T-helper 2 cell (primary cell): ENCODE measurements at regions not wholly inside any gene's neighbourhood (a gene's known extent, or its start where the extent isn't known, plus 50 kb on each side); places are given as distances from the start of the nearest gene placed in this dataset.

ENCODE experiments used
- DNase-seq, 5 experiments: peaks; one replicate each; pipeline versions ENCODE4 v3.0.0 to v3.0.0-alpha.2; 2012 to 2022

DNA sequence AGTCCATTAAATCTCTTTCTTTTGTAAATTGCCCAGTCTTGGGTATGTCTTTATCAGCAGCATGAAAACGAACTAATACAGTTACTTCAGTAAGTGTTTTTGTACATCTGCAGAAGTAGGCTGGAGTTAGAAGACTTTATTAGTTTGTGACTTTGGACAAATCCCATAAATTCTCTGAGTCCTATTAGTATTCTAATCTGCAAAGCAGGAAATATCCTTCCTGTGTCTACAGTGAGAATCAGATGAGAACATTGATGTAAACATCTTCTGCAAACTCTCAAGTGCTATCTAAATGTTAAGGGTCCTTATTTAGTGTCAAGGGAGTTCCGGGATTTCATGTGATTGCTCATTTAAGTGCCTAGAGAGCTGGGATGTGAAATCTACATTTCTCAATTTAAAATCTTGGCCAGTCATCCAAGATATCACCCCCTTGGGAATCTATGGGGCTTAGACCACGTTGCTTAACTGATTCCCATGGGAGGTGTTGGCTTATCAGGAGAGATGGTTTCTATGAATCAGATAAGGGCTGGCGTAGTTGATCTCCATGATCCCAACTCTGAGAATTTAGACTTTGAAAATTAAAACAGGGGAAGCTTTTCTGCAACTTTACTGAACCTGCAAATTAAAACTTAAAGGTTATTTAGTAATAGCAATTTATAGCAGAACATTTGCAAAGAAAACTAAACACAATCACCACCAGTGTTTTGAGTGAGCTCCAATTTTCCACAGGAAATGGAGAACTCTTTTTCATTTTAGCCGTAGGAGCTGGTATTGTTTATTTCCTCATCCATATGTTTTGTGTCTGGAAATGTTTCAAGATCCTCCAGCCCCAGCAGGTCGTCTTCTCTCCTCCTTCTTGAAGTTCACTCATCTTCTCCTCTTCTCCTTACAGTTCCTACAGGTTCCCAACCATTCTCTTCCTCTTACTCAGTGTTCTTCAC lies 241.6 kb upstream of the CD180 start:
- no peak for DNase-seq

DNA sequence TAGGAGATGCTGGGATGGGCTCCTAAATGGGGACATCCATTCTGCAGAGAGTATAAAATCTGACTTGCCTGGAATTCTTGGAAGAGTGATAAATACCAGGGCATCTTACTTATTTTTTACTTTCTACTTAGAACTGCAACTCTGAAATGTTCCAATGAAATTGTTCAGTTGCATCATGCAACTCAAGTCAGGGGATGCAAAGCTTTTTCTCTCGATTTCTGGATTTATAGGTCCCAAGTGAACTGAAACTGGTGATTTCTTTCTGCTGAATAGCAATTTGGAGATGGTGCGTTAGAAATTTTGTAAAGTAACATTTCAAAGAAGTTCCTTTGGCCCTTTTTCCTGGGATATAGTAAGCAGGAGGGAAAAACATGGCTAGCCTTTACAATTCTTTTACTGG lies 238.4 kb upstream of the CD180 start:
- DNase-seq = no peak

- DNase-seq = no peak
Measured at GRCh38 chr5:67434466-67434865, 237.9 kb upstream of the CD180 start.

GRCh38 chr5:67432606-67433005 lies 236.0 kb upstream of the CD180 start:
- DNase-seq = no peak

DNA sequence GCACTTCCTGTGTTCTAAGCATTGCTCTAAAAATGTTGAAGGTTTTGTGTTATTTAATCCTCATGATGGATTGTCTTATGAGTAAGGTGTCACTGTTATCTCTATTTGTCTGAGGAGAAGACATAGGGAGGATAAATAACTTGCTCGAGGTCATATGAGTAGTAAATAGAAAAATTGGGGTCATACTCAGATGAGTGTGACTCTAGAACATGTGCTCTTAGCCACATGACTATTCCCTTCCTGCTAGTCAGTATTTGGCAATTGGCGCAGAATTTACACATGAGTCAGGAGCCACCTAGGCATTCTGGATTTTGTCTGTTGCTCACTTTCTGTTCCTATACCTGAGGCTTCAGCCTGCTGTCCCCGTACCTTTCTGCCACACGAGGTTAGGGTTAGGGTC lies 234.6 kb upstream of the CD180 start:
- DNase-seq = no peak

- no peak for DNase-seq
Measured at GRCh38 chr5:67427850-67428298, 231.3 kb upstream of the CD180 start.

DNA sequence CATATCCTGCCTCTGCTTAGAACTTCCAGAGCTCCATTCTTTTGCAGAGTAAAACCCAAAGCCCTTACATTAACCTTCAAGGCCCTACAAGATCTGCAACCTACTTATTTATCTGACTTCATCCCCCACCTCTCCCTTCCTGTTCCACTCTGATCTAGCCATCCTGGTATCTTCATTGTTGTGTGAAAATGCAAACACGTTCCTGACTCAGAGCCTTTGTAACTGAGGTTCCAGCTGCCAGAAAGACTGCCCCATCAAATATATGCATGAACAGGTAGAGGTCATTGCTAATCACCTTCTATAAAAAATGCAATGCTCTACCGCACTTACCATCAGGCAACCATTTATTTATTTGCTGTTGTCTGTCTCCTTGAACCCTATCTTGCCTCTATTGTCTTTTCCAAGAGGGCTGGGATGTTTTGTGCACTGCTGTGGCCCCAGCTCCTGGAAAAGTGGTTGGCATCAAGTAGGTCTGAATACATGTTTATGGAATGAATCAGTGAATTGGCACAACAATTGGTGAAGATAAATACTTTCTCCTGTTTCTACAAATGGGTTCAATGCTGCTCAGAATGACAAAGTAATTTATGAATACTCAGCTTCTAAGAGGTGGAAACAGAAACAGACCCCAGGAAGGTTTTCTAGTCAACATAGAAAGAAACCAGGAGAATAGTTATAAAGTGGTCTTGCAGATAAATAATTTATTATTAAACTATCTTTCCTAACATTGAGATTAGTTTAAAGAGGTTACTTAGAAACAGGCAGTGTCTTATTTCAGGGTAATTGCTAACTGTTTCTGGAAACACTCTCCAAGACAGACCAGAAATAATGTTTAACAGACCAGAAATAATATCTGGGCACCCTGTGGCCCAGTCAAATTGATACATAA lies 230.6 kb upstream of the CD180 start:
- no peak for DNase-seq

DNA sequence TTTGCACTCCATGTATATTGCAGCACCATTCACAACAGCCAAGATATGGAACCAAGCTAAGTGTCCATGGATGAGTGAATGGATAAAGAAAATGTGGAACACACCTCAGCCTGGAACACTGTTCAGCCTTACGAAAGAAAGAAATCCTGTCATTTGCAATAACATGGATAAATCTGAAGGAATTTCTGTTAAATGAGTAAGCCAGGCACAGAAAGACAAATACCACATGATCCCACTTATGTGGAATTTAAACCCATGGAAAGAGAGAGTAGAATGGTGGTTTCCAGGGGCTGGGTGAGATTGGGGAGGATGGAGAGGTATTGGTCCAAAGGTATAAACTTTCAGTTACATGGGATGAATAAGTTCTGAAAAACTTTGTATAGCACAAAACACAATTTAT lies 228.9 kb upstream of the CD180 start:
- DNase-seq = no peak

GRCh38 chr5:67417839-67418238 lies 221.2 kb upstream of the CD180 start:
- DNase-seq = no peak

DNA sequence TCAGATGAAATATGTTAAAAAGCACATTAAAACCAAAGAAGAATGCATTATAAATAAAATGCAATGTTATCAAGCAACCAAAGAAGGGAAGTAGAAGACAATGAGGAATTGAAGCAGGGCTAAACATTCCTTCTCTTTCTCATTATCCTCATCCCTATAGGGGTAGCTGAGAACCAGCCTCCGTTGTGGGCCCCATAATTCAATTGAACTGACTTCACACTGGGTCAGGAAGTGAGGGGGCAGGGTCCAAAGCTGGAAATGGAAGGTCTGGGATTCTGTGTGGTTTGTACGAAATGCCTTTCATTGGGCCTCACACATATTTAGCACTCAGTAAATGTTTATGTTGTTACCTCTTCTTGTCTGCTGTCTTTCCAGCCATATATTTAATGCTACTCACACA lies 220.4 kb upstream of the CD180 start:
- no peak for DNase-seq

DNA sequence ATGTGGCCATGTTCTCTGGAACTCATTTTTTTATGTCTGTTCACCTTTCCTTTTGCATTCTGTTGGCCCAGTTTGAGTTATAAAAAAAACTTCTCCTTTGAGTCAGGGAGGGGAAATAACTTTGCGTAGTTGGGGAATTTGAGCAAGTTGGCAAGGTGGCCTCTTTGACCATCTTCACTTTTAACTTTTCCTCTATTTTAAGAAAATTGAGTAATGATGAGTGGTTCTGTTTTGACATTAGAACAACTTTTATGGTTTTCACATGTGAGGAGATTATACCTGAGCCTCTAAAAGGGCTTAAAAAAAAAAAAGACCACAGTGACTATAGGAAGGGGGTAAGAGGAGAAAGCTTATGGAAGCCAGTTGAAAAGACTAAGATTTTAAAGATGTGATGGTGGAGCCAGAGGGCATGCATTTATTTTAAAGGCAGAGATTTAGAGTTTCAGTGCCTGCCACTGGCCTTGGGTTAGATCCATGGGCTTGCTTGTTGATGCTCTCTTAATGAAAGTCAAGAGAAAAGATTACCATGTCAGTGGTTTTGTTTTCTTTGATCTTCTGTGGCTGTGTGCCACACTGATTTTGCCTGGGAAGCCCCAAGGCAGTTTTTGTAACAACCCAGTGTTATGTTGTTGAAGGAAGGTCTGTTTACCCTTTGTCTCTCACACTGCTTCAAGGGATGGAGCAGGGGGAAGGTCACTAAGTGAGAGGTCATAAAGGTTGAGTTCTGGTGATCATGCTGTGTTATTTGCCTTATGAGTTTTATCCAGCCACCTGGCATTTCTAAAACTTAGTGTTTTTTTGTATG lies 219.7 kb upstream of the CD180 start:
- peak in 1 of 5 experiments; percentile 17 for DNase-seq

DNA sequence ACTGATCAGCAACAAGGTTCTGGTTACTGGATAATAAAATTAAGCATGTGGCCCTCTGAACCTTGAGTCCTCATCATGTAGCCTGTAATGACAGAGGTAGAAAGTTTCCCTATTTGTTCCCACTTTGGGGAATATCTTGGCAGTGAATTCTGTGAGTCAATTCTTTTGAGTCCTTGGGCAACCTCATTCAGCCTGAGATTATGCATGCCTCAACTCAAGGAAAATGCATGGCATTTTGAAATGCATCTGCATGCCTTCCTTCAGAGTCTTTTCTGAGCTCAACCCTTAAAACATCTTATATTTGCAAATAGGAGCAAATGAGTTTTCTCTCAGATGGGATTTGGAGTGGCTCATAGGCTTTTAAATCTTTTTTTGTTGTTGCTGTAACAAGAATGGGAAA lies 218.1 kb upstream of the CD180 start:
- no peak for DNase-seq

GRCh38 chr5:67413721-67414120 lies 217.1 kb upstream of the CD180 start:
- no peak for DNase-seq

DNA sequence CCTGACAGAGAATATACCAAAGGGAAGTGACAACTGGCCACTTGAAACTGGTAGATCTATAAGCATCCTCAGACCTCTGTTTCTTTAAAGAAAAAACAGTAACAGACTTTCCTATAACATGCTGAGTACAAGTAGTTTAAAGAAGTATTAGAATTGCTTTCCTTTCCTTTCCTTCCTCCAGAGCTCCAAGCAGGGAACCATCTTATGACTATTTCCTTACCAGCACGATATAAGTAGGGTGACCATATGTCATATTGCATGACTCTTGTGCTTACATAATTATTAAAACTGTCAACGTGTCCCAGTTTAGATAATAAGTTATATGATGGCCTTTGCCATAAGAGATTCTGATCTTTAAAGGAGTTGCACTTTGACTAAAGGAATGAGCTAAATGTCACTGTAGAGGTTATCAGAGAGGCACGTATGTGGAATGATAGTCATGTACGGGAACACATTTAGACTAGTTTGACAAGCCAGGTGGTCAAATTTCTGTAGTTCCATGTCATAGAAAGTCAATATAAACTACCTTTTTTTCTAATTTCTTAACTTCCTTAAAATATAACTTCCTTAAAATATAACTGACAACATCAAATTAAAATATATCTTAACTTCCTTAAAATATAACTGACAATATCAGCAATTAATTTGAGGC lies 212.7 kb upstream of the CD180 start:
- no peak for DNase-seq

GRCh38 chr5:67407979-67408378 lies 211.4 kb upstream of the CD180 start:
- DNase-seq = no peak

DNA sequence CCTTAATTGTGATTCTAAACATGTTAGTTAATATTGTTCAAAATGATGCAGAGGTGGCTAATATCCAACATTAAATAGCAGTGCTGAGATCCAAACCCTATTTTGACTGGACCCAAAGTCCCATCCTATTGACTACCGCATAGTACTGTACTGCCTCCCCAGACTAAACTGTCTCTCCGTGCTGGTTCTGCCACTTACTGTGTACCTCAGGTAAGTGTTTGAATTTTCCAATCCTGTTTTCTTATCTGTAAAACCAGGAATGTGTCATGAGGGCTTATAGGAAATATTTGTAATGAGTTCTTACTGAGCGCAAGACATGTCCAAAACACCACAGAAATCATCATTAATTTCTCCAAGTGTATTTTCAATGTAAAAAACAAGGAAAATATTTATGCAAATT lies 209.2 kb upstream of the CD180 start:
- no peak for DNase-seq

DNA sequence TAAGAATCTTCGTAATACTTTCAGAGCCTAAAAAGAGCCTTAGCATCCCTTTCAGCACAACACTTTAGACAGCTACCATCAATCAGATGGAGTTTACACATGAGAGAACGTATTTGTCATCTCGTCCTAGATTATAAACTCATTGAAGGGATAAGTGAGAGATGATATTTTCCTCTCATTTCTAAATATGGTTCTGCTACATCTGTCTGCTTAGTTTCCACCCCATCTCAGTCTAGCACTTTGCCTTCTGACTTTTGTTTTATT lies 208.4 kb upstream of the CD180 start:
- DNase-seq = no peak

DNA sequence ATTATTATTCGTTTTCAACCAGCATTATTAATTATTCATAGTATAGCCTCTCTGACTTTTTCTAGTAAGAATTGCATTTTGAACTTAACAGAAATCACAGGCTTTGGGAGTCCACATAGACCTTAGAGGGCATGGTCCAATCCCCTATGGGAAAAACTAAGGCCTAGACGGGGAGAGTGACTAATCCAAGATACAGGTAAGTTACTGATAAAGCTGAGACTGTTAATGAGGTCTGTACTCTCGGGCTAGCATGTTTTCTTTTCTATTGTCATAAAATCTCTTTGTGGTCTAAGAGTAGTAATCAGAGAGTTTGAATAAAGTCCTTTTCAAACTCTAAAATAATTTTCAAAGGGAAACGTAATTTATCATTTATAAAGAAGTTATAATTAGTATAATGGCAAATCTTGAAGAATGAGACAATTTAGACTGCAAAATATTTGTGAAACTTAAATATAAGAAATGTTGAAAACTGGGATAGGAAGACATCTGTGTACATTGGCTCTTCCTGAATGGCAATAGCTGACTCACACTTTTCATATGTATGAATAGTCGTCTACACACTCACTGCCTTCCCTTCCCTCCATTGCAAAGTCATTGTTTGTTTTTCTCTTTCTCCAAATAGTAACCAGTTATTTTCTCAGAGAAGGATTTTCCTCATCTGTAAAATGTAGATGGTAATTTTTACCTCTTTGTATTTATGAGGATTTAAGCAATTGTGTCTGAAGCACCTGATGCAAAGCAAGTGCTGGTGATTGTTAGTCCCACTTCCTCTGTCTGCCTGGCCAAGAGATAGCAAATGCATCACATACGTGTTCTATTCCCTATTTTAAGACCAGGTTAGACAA lies 207.9 kb upstream of the CD180 start:
- no peak for DNase-seq

- no peak for DNase-seq
Measured at GRCh38 chr5:67402526-67402925, 205.9 kb upstream of the CD180 start.

- DNase-seq = no peak
Measured at GRCh38 chr5:67401172-67401571, 204.6 kb upstream of the CD180 start.

DNA sequence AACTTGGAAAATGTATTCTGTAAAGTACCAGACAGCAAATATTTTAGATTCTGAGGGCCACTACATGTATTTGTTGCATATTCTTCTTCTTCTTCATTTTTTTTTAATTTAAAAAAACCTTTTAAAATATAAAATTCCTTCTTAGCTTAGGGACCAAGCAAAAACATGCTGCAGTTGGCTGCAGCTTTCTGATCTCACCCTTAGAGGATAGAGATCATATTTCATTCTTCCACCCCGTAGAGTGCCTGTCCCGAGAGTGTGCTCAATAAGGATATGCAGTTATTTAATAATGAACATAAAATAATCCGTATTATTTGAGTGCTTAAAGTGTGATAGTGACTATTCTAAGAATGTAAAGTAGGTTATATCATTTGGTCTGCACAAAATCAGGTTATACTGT lies 204.2 kb upstream of the CD180 start:
- DNase-seq = no peak
